ENCODE measurements at regions not wholly inside any gene's neighbourhood (a gene's known extent, or its start where the extent isn't known, plus 50 kb on each side); places are given as distances from the start of the nearest gene placed in this dataset.

- ATAC-seq, result no peak
- TF ChIP-seq ZFP3 (CRISPR knock-in tag; IDR thresholded peaks at IDR 0.05) (no peak), CSRNP3 (CRISPR knock-in tag; IDR thresholded peaks at IDR 0.05) (no peak), ZNF8 (CRISPR knock-in tag; IDR thresholded peaks at IDR 0.05) (no peak), TSHZ2 (CRISPR knock-in tag; IDR thresholded peaks at IDR 0.05) (no peak), ISL1 (CRISPR knock-in tag; IDR thresholded peaks at IDR 0.05) (no peak), ZNF70 (CRISPR knock-in tag; IDR thresholded peaks at IDR 0.05) (no peak), OSR1 (CRISPR knock-in tag; IDR thresholded peaks at IDR 0.05) (no peak), GLIS3 (CRISPR knock-in tag; IDR thresholded peaks at IDR 0.05) (no peak), TOX (CRISPR knock-in tag; IDR thresholded peaks at IDR 0.05; ENCODE audit: borderline replicate concordance) (no peak), ZC3H10 (CRISPR knock-in tag; IDR thresholded peaks at IDR 0.05) (no peak), ZNF565 (CRISPR knock-in tag; conservative IDR thresholded peaks at IDR 0.05; ENCODE audit: low read depth) (no peak)
These were observed 152.9 kb downstream of the RNASET2 start for GRCh38 chr6:166803471-166803870.

- ATAC-seq, result no peak
- TF ChIP-seq TOX (CRISPR knock-in tag; IDR thresholded peaks at IDR 0.05; ENCODE audit: borderline replicate concordance) (no peak), CSDC2 (CRISPR knock-in tag; IDR thresholded peaks at IDR 0.05) (no peak), ZNF70 (CRISPR knock-in tag; IDR thresholded peaks at IDR 0.05) (no peak), ZFP30 (CRISPR knock-in tag; IDR thresholded peaks at IDR 0.05) (no peak), ARNTL (CRISPR knock-in tag; IDR thresholded peaks at IDR 0.05; ENCODE audit: borderline replicate concordance, low read depth) (no peak), ISL1 (CRISPR knock-in tag; IDR thresholded peaks at IDR 0.05) (no peak), ZC3H10 (CRISPR knock-in tag; IDR thresholded peaks at IDR 0.05) (no peak), RARB (CRISPR knock-in tag; IDR thresholded peaks at IDR 0.05) (no peak), TCF4 (CRISPR knock-in tag; IDR thresholded peaks at IDR 0.05; ENCODE audit: borderline replicate concordance) (no peak), PPARA (CRISPR knock-in tag; IDR thresholded peaks at IDR 0.05; ENCODE audit: borderline replicate concordance) (no peak), BACH2 (CRISPR knock-in tag; IDR thresholded peaks at IDR 0.05; ENCODE audit: borderline replicate concordance) (no peak), ESRRG (CRISPR knock-in tag; IDR thresholded peaks at IDR 0.05) (no peak), ZFP3 (CRISPR knock-in tag; IDR thresholded peaks at IDR 0.05) (no peak), CSRNP3 (CRISPR knock-in tag; IDR thresholded peaks at IDR 0.05) (no peak)
These were observed 153.9 kb downstream of the RNASET2 start for GRCh38 chr6:166802401-166802800.

GRCh38 chr6:166800137-166800536, 156.2 kb downstream of the RNASET2 start:
- ATAC-seq, result no peak
- TF ChIP-seq SNAI2 (CRISPR knock-in tag; IDR thresholded peaks at IDR 0.05) (no peak), POU6F1 (CRISPR knock-in tag; IDR thresholded peaks at IDR 0.05; ENCODE audit: borderline replicate concordance, low read depth) (no peak), ZFP3 (CRISPR knock-in tag; IDR thresholded peaks at IDR 0.05) (no peak), ISL1 (CRISPR knock-in tag; IDR thresholded peaks at IDR 0.05) (no peak), BACH2 (CRISPR knock-in tag; IDR thresholded peaks at IDR 0.05; ENCODE audit: borderline replicate concordance) (no peak), CREB5 (CRISPR knock-in tag; IDR thresholded peaks at IDR 0.05; ENCODE audit: low read depth) (no peak), CSRNP3 (CRISPR knock-in tag; IDR thresholded peaks at IDR 0.05) (no peak), ZNF70 (CRISPR knock-in tag; IDR thresholded peaks at IDR 0.05) (no peak), TSHZ2 (CRISPR knock-in tag; IDR thresholded peaks at IDR 0.05) (no peak)

All from SK-N-SH treated with all-trans-retinoic acid at 6 μM for 48 hours (cell line).